NCI-H345 (cell line): ENCODE measurements at regions not wholly inside any gene's neighbourhood (a gene's known extent, or its start where the extent isn't known, plus 50 kb on each side); places are given as distances from the start of the nearest gene placed in this dataset.
"Not testable (repeated sequence)": the region's sequence is repeated elsewhere in the genome, so short reads cannot be mapped to it uniquely, and the experiment has no call there.

ENCODE experiments used
- DNase-seq: peaks from one replicate; lab custom pipeline; 2025; lab: John Stamatoyannopoulos, UW

DNA sequence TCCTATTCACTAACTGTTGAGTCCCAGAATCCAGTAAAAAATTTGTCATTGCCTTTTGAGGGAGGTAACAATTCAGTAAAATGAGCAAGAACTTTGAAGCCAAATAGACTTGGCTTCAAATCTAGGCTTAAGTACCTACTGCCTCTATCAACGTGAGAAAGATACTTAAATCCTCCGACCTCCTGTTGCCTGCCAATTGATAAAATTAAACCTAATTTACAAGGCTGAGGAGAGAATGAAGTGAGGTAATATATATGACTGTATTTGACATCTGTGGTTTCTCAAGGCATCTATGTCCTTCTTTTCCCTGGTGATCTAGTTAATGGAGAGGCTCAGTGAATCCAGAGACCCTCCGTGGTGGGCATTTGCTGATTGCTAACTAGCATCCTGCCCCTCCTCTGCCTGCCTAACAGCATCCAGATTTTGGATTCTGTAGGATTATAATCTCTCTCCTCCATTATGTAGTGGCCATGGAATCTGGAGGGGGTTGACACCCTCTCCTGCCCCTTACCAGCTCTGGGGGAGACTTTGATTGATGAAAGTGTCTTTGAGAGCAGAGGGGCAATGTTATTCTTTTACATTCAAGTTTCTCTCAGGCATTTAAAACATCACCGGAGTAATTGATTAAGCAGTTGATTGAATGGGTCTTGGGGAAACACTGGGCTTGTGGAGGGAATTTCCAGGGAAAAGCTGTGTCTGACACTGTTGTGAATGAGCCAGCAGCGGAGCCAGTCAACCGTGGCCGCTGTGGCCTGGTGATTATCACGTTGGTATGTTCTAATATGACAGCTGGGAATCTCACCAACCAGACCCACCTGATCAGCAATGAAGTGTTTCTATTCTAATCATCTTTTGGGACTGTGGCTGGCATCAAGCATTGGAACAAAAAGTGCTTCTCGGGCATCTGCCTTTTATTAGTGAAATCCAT, 140.7 kb upstream of the FAM78B start:
- DNase-seq, result peak; percentile 19

DNA sequence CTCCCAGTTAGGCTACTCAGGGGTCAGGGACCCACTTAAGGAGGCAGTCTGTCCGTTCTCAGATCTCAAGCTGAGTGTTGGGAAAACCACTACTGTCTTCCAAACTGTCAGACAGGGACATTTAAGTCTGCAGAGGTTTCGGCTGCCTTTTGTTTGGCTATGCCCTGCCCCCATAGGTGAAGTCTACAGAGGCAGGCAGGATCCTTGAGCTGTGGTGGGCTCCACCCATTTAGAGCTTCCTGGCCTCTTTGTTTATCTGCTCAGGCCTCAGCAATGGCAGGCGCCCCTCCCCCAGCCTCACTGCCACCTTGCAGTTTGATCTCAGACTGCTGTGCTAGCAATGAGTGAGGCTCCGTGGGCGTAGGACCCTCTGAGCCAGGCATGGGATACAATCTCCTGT, 149.5 kb upstream of the FAM78B start:
- not testable (repeated sequence) for DNase-seq

DNA sequence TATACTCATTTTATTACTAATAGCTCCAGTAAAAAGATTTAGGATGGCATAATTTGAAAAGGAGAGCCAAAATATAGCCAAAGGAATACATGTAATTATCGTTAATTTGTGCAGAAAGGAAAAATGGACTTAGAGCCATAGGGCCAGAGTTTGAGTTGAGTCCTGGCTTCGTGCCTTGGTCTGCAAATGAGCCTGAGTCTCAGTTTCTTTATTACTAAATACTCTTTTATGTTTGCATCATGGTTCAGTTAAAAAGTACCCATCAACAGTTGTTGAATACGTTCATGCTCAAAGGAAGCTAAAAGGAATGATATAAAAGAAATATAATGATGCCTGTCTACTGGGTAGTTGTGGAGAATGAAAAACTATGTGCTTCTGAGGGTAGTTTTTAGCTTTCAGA, 155.7 kb upstream of the FAM78B start:
- DNase-seq, result no peak

DNA sequence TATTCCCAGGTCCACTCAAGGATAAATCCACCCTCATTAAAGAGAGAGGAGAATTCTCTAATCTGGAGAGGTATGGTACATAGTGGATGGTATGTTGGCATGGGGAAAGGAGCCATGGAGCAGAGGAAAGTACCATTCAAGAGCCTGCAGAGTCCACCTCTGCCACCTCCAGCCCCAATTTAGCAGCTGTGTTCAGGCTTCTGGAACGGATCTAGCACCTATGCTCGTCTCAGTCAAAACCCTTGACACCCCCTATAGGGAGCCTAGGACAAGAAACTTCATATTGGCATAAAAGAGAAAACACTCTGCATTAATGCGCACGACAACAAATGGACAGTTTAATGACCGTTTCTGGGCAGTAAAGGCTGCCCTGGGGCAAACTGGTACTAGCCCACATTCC, 161.1 kb upstream of the FAM78B start:
- no peak for DNase-seq

DNA sequence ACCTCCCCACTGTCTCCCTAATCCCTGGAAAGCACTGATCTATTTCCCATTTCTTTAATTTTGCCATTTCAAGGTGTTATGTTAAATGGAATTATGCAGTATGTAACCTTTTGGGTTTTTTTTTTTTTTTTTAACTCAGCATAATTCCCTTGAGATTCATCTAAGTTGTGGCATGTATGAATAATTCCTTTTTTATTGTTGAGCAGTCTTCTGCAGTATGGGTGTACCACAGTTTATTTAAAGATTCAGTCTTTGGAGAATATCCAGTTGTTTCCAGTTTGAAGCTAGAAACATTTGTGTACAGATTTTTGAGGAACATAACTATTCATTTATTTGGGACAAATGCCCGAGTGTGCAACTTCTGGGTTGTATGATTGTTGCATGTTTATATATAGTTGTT, 162.2 kb upstream of the FAM78B start:
- no peak for DNase-seq

DNA sequence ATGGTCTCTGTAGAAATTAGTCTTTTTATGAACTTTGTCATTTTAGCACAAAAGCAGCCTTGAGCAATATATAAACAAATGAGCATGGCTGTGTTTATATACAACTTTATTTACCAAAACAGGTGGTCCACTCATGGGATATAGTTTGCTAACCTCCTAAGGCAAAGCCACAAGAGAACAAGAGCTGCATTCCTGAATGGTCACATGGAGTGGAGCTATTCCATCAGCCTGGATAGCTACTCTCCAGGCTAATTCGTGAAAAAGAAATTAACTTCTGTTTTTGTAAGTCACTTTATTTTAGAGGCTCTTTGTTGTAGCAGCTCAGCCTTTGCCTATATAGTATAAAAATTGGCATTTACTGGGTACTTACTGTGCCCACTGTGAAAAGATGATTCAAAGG, 163.3 kb upstream of the FAM78B start:
- DNase-seq, result no peak

DNA sequence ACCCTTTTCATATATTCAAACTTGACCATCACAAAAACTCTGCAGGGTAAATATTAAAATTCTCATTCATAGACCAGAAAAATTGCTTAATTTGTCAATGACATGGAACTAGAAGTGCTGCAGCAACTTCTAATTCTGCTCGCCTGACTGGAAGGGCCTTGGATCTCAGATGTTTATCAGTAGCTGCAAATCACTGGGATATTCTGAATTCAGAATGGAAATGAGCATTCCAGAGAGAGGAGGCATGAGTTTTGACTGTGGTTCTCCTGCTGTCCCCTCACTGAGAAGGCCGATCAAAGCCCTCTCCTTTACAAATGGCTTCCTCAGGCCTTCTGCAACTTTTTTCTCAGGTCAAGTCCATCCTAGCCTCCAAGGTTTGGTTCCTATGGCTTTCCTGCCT, 171.3 kb upstream of the FAM78B start:
- DNase-seq, result no peak

DNA sequence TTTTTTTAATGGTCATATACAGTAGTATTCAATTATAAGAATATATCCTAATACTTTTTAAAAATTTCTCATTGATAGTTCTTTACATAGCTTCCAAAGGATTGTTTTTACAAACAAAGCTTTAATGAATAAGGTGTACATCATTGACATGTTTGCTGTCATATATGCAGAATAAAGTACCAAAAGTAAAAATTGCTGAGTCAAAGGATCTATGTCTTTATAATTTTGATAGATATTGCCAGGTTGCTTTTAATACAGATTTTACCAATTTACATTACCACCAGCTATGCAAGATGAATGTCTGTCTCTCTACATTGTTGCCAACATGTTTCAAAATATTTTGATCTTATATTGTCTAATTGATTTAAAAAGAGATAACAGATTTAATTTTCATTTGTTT, 173.9 kb upstream of the FAM78B start:
- no peak for DNase-seq

DNA sequence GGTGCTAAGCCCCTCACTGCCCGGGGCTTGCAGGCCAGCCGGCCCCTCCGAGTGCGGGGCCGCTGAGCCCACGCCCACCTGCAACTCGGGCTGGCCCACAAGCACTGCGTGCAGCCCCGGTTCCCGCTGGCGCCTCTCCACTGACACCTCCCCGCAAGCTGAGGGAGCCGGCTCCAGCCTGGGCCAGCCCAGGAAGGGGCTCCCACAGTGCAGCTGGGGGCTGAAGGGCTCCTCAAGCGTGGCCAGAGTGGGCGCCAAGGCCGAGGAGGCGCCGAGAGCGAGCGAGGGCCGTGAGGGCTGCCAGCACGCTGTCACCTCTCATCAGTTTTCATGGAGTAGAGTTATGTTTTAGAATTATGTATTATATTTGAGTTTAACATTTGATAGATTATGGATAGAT, 176.5 kb upstream of the FAM78B start:
- no peak for DNase-seq

DNA sequence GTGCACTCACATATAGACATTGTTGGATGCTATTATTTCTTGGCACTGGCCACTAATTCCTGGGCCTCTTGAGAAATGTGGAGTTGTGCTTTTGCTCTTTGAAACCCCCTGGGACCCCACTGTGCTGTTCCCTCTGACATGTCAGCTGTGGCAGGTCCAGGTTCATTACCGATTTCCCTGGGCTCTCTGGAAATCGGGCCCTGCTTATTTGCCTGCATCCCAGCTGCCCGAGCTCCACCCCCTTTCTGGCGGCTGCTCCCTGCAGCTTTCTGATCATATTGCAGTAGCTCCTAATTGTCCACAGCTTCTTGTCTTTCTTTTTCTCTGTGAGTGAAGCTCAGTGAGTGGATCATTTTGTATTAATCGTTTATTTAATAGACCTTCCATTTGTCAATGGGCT, 183.7 kb upstream of the FAM78B start:
- DNase-seq, result peak; percentile 11

DNA sequence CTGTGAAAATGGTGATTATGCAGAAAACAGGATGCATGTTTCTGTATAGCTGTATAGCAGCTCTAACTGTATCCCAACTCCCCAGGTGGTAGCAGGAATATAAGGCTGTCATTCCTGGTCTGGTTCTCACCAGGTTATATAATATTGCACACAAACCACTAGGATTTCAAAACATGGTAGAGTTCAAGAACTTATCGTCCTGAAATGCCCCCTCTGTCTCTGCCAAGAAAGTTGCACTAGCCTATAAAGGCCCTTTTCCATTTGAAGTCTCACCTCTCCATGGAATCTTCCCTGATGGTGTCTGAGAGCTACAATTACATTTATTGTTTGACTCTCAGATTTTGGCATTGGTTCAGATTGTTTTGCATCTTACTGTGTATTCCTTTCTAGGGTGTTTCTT, 184.9 kb upstream of the FAM78B start:
- no peak for DNase-seq

DNA sequence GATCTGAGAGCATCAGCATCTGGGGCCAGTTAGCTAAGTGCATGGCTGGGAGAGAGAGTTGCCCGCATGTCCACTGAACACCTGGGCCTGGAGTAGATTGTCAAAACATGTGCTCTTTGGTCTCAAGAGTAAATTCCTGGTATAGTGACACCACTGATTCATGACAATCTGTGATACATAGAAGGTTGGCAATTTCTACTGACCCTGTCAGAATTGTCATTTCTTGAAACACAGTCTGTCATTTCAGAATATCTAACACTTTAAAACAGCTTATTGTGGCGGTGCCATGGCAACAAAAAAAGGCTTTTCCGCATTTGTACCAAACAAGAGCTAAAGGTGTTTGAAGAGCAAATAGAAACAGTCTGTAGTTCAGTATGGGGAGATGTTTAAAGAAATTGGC, 186.4 kb upstream of the FAM78B start:
- DNase-seq, result no peak

DNA sequence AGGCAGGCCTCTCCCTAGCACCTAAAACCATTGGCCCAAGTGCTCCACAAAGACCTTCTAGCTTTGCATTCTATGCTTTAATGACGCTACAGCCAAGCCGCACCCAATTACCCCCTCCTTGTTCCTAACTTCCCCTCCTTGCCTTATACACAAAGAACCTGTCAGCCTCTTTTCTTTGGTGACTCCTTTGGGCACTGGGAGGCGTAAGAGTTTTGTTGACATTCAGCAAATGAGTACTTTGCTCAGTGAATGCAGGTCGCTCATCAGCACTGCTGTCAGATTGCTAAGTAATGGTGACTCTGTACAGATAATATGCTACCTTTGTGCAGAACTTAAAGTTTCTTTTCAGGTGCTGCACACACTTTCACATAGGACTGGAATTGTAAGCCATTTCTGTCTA, 187.6 kb upstream of the FAM78B start:
- peak; percentile 31 for DNase-seq

DNA sequence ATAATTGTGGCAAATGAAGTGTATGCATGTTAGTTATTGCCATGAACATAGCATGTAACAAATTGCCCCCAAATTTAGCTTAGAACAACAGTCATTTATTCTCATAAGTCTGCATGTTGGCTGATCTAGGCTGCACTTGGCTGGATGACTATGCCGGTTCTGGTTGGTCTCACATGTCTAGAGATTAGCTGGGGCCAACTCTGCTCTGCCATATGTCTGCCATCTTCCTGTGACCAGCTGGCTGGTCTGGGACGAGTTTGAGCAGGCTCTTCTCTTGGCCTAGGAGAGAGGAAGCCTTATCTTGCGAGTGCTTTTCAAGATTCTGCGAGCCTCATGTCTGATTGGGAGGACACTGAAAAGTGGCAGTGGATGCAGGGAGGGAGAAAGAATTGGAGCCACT, 198.3 kb upstream of the FAM78B start:
- DNase-seq, result no peak

DNA sequence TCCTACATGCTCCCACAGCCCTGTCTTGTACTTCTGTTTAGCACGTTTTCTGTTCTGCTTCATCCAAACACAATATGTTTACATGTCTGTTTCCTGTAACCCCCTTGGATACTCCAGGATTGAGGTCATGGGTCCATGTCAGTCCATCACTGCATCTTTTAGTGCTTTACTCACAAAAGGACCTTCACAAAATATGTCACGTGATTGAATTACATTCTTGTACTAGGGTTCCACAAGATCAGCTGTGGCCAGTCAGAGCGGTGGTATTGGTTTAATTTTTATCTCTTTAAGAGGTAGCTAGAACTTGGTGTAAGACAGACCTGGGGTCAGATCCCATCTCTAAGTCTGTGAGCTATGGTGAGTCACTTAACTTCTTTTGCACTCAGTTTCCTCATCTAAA, 201.2 kb upstream of the FAM78B start:
- no peak for DNase-seq

DNA sequence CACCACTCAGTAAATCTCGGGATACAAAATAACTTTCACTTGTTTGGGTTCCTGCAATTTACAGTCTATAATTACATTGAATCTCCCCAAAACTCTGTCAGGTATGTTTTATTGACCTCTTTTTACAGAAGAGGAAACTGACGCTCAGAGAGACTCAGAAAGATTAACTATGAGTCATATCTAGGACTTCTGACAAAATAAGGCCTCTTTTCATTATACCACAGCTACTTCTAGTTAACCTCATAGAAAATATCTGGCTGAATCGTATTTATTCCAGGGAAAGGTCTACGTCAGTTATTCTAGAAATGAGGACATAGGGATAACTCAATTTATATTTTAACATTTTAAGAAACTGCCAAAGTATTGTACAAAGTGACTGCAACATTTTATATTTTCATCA, 211.1 kb upstream of the FAM78B start:
- DNase-seq, result no peak

DNA sequence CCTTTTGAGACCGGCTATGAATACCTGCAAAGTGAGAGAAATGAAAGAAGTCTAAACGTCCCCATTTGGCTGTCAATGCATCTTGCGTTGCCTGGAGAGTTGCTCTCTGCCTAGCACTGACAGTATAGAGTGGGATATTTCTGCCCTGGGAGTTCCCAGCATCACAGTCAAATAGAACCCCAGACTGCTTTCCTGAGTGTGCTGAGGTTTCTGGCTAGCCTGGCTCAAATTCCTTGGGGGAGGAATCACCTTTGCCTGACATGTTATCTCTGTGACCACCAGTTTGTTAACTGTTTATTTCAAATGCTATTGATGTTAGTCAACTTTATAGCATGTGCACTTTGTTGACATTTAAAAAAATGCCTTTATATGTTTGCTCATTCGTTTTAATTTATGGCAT, 212.0 kb upstream of the FAM78B start:
- no peak for DNase-seq

DNA sequence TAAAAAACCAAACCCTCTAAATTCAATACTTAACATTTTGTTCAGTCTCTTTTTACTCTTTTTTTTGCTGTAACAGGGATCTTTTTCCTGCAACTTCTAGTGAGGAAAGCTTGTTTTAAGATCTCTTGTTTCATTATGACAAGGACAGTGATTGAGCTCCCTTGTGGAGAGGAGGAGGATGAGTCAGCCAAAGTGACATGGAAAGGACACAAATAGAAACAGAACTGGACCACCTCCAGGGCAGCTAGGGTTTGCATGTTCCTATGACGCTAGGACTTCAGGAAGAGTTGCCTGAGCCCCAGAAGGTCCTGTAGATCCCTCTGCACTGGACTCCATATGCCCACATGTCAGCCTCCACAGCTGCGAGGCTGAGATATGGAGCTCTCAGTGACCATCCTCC, 212.6 kb upstream of the FAM78B start:
- DNase-seq, result no peak

DNA sequence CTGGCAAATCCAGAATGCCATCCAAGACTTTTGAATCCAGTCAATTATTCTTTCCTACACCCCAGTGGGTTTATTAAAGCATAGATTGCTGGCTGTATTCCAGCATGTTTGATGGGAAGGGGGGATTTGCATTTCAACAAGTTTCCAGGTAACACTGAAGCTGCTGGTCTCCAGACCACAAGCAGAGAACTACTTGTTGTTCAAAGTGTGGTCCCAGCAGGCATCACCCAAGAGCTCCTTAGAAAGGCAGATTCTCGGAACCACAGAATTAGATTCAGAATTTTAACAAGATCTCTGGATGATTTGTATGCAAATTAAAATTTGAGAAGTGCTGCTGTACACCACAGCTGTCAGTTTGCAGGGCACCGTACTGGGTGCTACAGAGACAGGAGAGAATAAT, 216.3 kb upstream of the FAM78B start:
- DNase-seq, result peak; percentile 21

DNA sequence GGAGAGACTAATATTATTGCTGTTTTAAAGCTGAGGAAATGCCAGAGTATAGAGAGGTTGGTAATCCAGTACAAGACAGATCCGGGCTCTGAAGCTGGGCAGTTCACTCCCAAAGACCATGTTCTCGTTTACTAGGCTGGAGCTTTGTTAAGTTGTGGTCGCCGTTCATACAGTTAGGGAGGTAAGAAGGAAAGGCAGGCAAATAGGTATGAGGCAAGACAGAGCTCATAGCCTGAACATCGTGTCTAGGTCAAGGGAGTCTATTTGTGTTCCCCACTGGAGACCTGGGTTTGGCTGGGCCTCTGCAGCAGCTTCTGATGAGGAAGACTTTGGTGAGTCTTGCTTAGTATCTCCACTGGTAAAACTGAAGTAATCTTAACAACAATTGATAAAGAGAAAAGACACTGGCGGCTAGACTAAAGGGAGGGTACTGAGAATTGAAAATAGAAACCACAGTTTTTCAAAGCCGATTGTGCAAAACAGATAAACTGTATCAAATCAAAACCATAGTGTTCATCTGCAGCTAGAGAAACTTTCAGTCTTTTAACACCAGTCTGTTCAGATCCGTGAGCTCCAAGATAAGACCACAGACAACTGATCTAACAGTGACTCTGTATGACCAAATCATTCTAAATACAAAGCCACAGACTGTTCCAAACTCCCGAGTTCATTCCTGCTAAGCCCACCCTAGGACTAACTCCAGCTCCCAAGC, 217.0 kb upstream of the FAM78B start:
- DNase-seq, result no peak

DNA sequence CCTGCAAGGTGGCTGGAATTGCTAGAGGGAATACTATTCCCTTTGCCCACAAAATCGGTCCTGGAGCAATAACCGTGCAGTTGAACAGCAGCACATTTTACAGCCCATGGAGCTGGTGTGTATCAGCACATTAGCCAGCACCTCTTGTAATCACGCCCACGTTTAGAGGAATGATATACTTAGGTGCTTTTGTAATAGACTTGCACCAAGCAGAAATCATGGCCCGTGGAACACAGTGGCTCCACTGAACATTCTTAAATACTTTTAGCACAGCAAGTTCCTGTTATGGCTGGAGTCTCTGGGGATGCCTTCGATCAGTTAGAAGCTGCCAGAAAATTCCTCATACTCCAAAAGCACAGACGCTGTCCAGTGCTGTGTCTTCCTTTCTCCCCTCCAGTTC, 218.1 kb upstream of the FAM78B start:
- no peak for DNase-seq

DNA sequence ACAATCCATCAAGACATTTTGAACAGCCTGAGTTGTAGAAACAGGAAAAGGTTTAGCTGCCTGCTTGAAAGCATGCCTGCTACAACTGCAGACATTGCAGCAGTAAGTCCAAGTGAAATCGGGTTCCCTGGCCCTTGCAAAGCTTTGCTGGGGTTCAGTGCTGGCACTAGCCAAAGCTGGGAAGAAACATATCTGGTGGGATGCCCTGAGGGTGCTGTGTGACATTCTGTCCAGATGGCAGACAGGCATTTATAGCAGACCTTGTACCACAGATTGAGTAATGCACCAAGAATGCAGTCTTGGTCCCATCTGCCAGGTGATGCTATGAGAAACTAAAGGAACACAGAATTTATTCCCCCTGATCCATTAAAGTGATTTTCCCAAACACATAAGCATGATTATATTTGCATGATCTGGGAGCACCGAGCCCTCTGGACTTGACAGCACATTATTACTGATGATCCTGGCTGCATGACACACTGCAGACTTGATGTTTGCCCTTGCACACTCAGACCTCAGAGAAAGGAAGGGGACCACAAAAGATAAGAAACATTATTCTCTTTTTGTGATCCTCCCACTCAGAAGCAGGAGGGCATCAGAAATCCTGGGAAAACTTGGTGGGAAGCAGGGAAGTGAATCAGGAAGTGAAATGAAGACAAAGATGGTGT, 223.7 kb upstream of the FAM78B start:
- no peak for DNase-seq
